Right lobe of liver (tissue), 4 donors: ENCODE measurements at regions not wholly inside any gene's neighbourhood (a gene's known extent, or its start where the extent isn't known, plus 50 kb on each side); places are given as distances from the start of the nearest gene placed in this dataset.

Source experiments
- CTCF ChIP-seq, 4 donors: fragments of 200-600 bp in 3 of 4; fragments of 450-650 bp in 1 of 4; IDR thresholded peaks; one replicate each; pipeline versions ENCODE4 v1.5.1 to v1.8.0; 2016 to 2022; ENCODE audit warnings: antibody characterized with exemption in 4 of 4, mild to moderate bottlenecking in 2 of 4
- POLR2A ChIP-seq: fragments of 450-650 bp; IDR thresholded peaks from one replicate; pipeline ENCODE4 v1.6.1; 2017; ENCODE audit warnings: antibody characterized with exemption, mild to moderate bottlenecking
- donor health status: DM: no; HTN: no; CAD: no.
- donor health status: DM: no; HTN: no; CAD: no.
- donor health status: DM: no; HTN: yes; CAD: no.

- TF ChIP-seq CTCF (IDR thresholded peaks at IDR 0.05) (no peak), POLR2A (no peak)
Observed at GRCh38 chr9:81474792-81475191, 214.6 kb downstream of the TLE1 start.
